GM12878 (cell line): ENCODE measurements at regions not wholly inside any gene's neighbourhood (a gene's known extent, or its start where the extent isn't known, plus 50 kb on each side); places are given as distances from the start of the nearest gene placed in this dataset.

Source experiments
- ATAC-seq: fragments of 200-7000 bp; cut with Tn5 transposase; 3 replicates; pipeline ENCODE4 v1.9.1; 2020; ENCODE audit warnings: mild to moderate bottlenecking, moderate library complexity
- BruUV-seq: library from RNA; stranded (reverse); fragments of 400-500 nt; replicated peaks from 2 replicates; lab custom pipeline; 2021; lab: Mats Ljungman, UMichigan
- CTCF ChIA-PET: fragments of 300-600 bp; sonication (Branson Sonifier 250); formaldehyde crosslinking; extraction: SDS; loops from one replicate; lab custom pipeline; 2021; ENCODE audit warnings: inconsistent platforms; lab: Yijun Ruan, JAX
- POLR2A ChIA-PET: fragments of 350-600 bp; formaldehyde crosslinking; extraction: SDS; loops from one replicate; lab custom pipeline; 2021; ENCODE audit warnings: inconsistent platforms; lab: Charles Lee
- RAD21 ChIA-PET: fragments of 300-600 bp; sonication (Branson Sonifier 250); formaldehyde crosslinking; loops from one replicate; lab custom pipeline; 2023; ENCODE audit warnings: antibody characterized with exemption; ENCODE audit not compliant: unreplicated experiment; lab: Charles Lee
- SMC1A ChIA-PET: fragments of 300-600 bp; sonication (Branson Sonifier 250); formaldehyde crosslinking; loops from one replicate; lab custom pipeline; 2023; ENCODE audit not compliant: unreplicated experiment, uncharacterized antibody; lab: Charles Lee
- DNase-seq: peaks from one replicate; pipeline ENCODE4 v3.0.0-alpha.2; 2011; ENCODE audit warnings: low read depth, low spot score
- FAIRE-seq: peaks from 3 replicates; lab custom pipeline; 2011; peaks lifted over from hg19 to GRCh38; lab: Jason Lieb, UNC
- H2AFZ ChIP-seq: 2 replicates; pipeline ENCODE4 v1.6.0; 2011; ENCODE audit warnings: low read depth, low read length, control low read depth; ENCODE audit not compliant: control insufficient read depth
- H3K27ac ChIP-seq: 2 replicates; pipeline ENCODE4 v1.5.1; 2011; ENCODE audit warnings: control low read depth; ENCODE audit not compliant: control insufficient read depth, insufficient read depth
- H3K27me3 ChIP-seq, 2 experiments: replicated peaks in 1 of 2; 2 replicates each; pipeline versions ENCODE4 v1.6.0 to v1.6.1; 2011; ENCODE audit warnings: low read length in 1 of 2; ENCODE audit not compliant: control insufficient read depth in 2 of 2, insufficient read depth in 2 of 2
- H3K36me3 ChIP-seq, 2 experiments: 2 replicates each; pipeline ENCODE4 v1.5.1; 2011; ENCODE audit warnings: low read length in 1 of 2; ENCODE audit not compliant: control insufficient read depth in 2 of 2, insufficient read depth in 2 of 2
- H3K4me1 ChIP-seq: 2 replicates; pipeline ENCODE4 v1.6.1; 2011; ENCODE audit warnings: mild to moderate bottlenecking, low read length, moderate library complexity, mixed read lengths; ENCODE audit not compliant: control insufficient read depth, insufficient read depth
- H3K4me2 ChIP-seq: 2 replicates; pipeline ENCODE4 v1.6.0; 2011; ENCODE audit warnings: control low read depth; ENCODE audit not compliant: control insufficient read depth, insufficient read depth
- H3K4me3 ChIP-seq: fragments of 200-600 bp; sonication (generic); 2 replicates; pipeline ENCODE4 v1.5.1; 2016
- H3K79me2 ChIP-seq: 2 replicates; pipeline ENCODE4 v1.6.0; 2011; ENCODE audit warnings: low read length; ENCODE audit not compliant: control insufficient read depth, insufficient read depth
- H3K9ac ChIP-seq: 2 replicates; pipeline ENCODE4 v1.8.0; 2011; ENCODE audit warnings: low read length, control low read depth, mixed read lengths; ENCODE audit not compliant: control insufficient read depth, insufficient read depth
- H3K9me3 ChIP-seq: replicated peaks from 3 replicates; pipeline ENCODE4 v1.5.1; 2011; ENCODE audit warnings: mild to moderate bottlenecking, low read length; ENCODE audit not compliant: control insufficient read depth, insufficient read depth
- H4K20me1 ChIP-seq: 2 replicates; pipeline ENCODE4 v1.6.0; 2011; ENCODE audit not compliant: control insufficient read depth, insufficient read depth
- ASH2L ChIP-seq: fragments of 300-600, 200-600 bp; sonication (generic); IDR thresholded peaks from 2 replicates; pipeline ENCODE4 v1.6.1; 2017; ENCODE audit warnings: low read depth, mild to moderate bottlenecking, borderline replicate concordance
- CEBPB ChIP-seq, 2 experiments: fragments of 150-350 bp in 1 of 2; IDR thresholded peaks; 2 replicates each; pipeline ENCODE4 v1.6.1; 2012 to 2014; ENCODE audit warnings: low read depth in 2 of 2, low read length in 2 of 2, borderline replicate concordance in 1 of 2, inconsistent platforms in 1 of 2
- EGR1 ChIP-seq, 2 experiments: IDR thresholded peaks; 1 replicate in 1 of 2; 2 replicates in 1 of 2; pipeline ENCODE4 v1.6.1; 2011 to 2012; ENCODE audit warnings: low read depth in 2 of 2, low read length in 2 of 2, borderline replicate concordance in 1 of 2, mild to moderate bottlenecking in 1 of 2, moderate library complexity in 1 of 2
- EP300 ChIP-seq, 2 experiments: fragments of 150-350 bp in 1 of 2; IDR thresholded peaks; 2 replicates each; pipeline ENCODE4 v1.6.1; 2011 to 2012; ENCODE audit warnings: low read depth in 2 of 2, low read length in 2 of 2, borderline replicate concordance in 1 of 2, improper control_type of control experiment in 1 of 2, inconsistent platforms in 1 of 2; ENCODE audit not compliant: control insufficient read depth in 1 of 2
- IKZF2 ChIP-seq, 2 experiments: fragments of 450-650 bp; IDR thresholded peaks; 2 replicates each; pipeline ENCODE4 v1.6.1; 2017; ENCODE audit warnings: mild to moderate bottlenecking in 2 of 2, moderate library complexity in 2 of 2
- JUNB ChIP-seq: IDR thresholded peaks from 2 replicates; pipeline ENCODE4 v1.6.1; 2016; ENCODE audit warnings: antibody characterized with exemption, mild to moderate bottlenecking
- MTA2 ChIP-seq: fragments of 450-650 bp; IDR thresholded peaks from 2 replicates; pipeline ENCODE4 v1.6.1; 2016; ENCODE audit warnings: low read depth, mild to moderate bottlenecking, moderate library complexity
- MXI1 ChIP-seq: fragments of 150-350 bp; IDR thresholded peaks from 2 replicates; pipeline ENCODE4 v1.6.1; 2011; ENCODE audit warnings: low read depth, mild to moderate bottlenecking, inconsistent platforms, low read length, improper control_type of control experiment
- NR2C2 ChIP-seq: IDR thresholded peaks from 2 replicates; pipeline ENCODE4 v1.6.1; 2011; ENCODE audit warnings: borderline replicate concordance, low read depth; ENCODE audit not compliant: control insufficient read depth, insufficient read length
- NR2F1 ChIP-seq: fragments of 450-650 bp; conservative IDR thresholded peaks from 2 replicates; pipeline ENCODE4 v1.6.1; 2017; ENCODE audit warnings: mild to moderate bottlenecking
- PML ChIP-seq: IDR thresholded peaks from 2 replicates; pipeline ENCODE4 v1.6.1; 2012; ENCODE audit warnings: low read length, inconsistent platforms
- POLR2A ChIP-seq: IDR thresholded peaks from 2 replicates; pipeline ENCODE4 v1.6.1; 2011; ENCODE audit warnings: low read depth, mild to moderate bottlenecking, low read length
- POLR2AphosphoS2 ChIP-seq: IDR thresholded peaks from 2 replicates; pipeline ENCODE4 v1.6.1; 2011; ENCODE audit warnings: low read depth, mild to moderate bottlenecking, low read length, improper control_type of control experiment, moderate library complexity
- REST ChIP-seq: IDR thresholded peaks from 2 replicates; pipeline ENCODE4 v1.6.1; 2012; ENCODE audit warnings: mild to moderate bottlenecking, low read depth, low read length
- SKIL ChIP-seq: fragments of 450-650 bp; IDR thresholded peaks from 2 replicates; pipeline ENCODE4 v1.6.1; 2017; ENCODE audit warnings: mild to moderate bottlenecking, low read depth, inconsistent platforms; ENCODE audit not compliant: poor library complexity, severe bottlenecking
- SMC3 ChIP-seq: IDR thresholded peaks from 2 replicates; pipeline ENCODE4 v1.6.1; 2011; ENCODE audit warnings: low read length, improper control_type of control experiment, borderline replicate concordance
- STAT3 ChIP-seq: IDR thresholded peaks from 2 replicates; pipeline ENCODE4 v1.6.1; 2011; ENCODE audit warnings: low read depth, low read length, improper control_type of control experiment
- WGBS: methylation state at CpG from one replicate; pipeline ENCODE4 v1.1.6; 2016; ENCODE audit warnings: low lambda C conversion rate; ENCODE audit not compliant: insufficient replicate concordance, insufficient coverage; ENCODE audit errors: missing lambda C conversion rate; 5-methylcytosine and 5-hydroxymethylcytosine counted together
- in situ Hi-C: fragments of 300-500 bp; cut with MboI; formaldehyde crosslinking; loops from 9 replicates; pipeline ENCODE4 v1.14.3; 2018; ENCODE audit warnings: mixed read lengths
- intact Hi-C: fragments of 100-400 bp; cut with micrococcal nuclease; formaldehyde crosslinking; loops from one replicate; pipeline ENCODE4 v1.14.2; 2022; ENCODE audit not compliant: unreplicated experiment

GRCh38 chr17:69860142-69860680, 214.8 kb upstream of the KCNJ16 start:
- in situ Hi-C loops (no loop called here), intact Hi-C loops (no loop called here)
- BruUV-seq, result no TSS peak
- POLR2A ChIA-PET, result no interaction called here
- DNase-seq, result no peak
- Histone ChIP-seq H3K27me3 (no peaks in the 10 kb centered on the region), H3K79me2 (no peaks in the 10 kb centered on the region), H3K4me2 (no peak overlapping the region), H3K9me3 (no peaks in the 10 kb centered on the region), H3K4me1 (no peaks in the 10 kb centered on the region), H3K9ac (no peak overlapping the region), H3K4me3 (no peak overlapping the region), H2AFZ (no peak overlapping the region), H3K36me3 (no peaks in the 10 kb centered on the region), H3K27ac (no peak overlapping the region), H4K20me1 (no peaks in the 10 kb centered on the region)
- no peak for FAIRE-seq
- TF ChIP-seq SKIL (no peak), ASH2L (no peak), CEBPB (IDR thresholded peaks at IDR 0.05; ENCODE audit: borderline replicate concordance in 1 of 2, low read depth in 2 of 2, low read length in 2 of 2) (no peak), STAT3 (no peak), EP300 (IDR thresholded peaks at IDR 0.05; ENCODE audit: borderline replicate concordance in 1 of 2, control insufficient read depth in 1 of 2, low read depth in 2 of 2, low read length in 2 of 2) (no peak), EGR1 (IDR thresholded peaks at IDR 0.05; ENCODE audit: borderline replicate concordance in 1 of 2, low read depth in 2 of 2, low read length in 2 of 2) (no peak), NR2F1 (no peak), POLR2AphosphoS2 (no peak), JUNB (no peak), POLR2A (no peak), IKZF2 (IDR thresholded peaks at IDR 0.05) (no peak), PML (no peak), MXI1 (no peak), NR2C2 (no peak), MTA2 (no peak), REST (no peak), SMC3 (no peak)
- SMC1A ChIA-PET, result no interaction called here
- no peak for ATAC-seq
- CTCF ChIA-PET, result no interaction called here
- RAD21 ChIA-PET, result no interaction called here
- 17% methylated on average over 3 of the region's 3 CpGs for WGBS
